ENCODE measurements at regions not wholly inside any gene's neighbourhood (a gene's known extent, or its start where the extent isn't known, plus 50 kb on each side); places are given as distances from the start of the nearest gene placed in this dataset.

DNA sequence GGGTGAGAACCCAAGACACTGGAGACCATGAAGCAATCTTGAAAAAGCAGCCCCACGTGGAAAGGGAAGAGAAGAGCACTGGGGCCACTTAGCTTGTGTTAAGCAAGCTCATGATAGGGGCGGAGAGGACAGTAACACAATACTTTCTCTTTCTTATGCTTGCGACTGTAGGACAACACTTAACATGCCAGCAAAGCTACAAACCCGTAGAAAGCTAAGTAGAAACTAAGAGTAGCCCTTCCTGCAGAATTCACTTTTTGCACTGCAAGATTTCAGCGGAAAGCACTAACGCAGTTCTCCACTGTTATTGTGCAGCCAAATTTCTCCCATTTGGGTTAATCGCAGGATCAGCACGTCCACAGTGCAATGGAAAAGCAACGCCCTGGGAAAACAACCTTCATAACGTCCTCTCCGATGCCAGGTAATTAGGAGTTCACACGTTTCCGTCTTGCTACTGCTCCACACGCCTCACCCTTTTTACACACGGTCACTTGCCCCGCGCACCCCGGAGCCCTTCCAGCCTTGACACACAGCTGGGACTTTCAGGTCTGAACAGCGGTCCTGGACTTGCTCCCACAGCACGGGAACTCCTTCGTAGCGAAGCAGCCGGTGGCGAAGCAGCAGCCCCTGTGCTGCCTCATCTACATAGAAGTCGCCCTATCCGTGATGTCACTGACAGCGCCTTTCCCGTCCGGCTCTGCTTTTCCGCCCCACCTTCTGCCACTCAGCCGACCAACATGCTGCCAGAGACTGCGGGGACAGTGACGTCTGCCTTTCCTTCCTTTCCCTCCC, 148.6 kb downstream of the PPIAL4G start (continued):
- TF ChIP-seq LRRFIP1 (CRISPR knock-in tag; conservative IDR thresholded peaks at IDR 0.05) (no peak), PTBP1 (IDR thresholded peaks at IDR 0.05; ENCODE audit: low read depth, low read length, poor library complexity, severe bottlenecking) (no peak), HOXA3 (CRISPR knock-in tag; IDR thresholded peaks at IDR 0.05) (peak; percentile 67; the same call in 1 of the 2 replicates), RAD51 (IDR thresholded peaks at IDR 0.05; ENCODE audit: borderline replicate concordance) (no peak), CREM (IDR thresholded peaks at IDR 0.05) (peak; percentile 61; the same call in 1 of the 2 replicates), CREM (CRISPR knock-in tag; IDR thresholded peaks at IDR 0.05) (no peak), HOXA7 (CRISPR knock-in tag; IDR thresholded peaks at IDR 0.05) (no peak), ZNF572 (CRISPR knock-in tag; IDR thresholded peaks at IDR 0.05) (no peak), ZNF569 (CRISPR knock-in tag; IDR thresholded peaks at IDR 0.05; ENCODE audit: borderline replicate concordance) (no peak), GATAD1 (CRISPR knock-in tag; IDR thresholded peaks at IDR 0.05) (peak; percentile 20; the same call in 1 of the 2 replicates), FOXK1 (CRISPR knock-in tag; IDR thresholded peaks at IDR 0.05; ENCODE audit: borderline replicate concordance, low read depth) (no peak), CHD2 (IDR thresholded peaks at IDR 0.05; ENCODE audit: low read depth, low read length) (no peak), SOX6 (IDR thresholded peaks at IDR 0.05) (no peak), SOX6 (CRISPR knock-in tag; IDR thresholded peaks at IDR 0.05) (no peak), ZBTB42 (CRISPR knock-in tag; IDR thresholded peaks at IDR 0.05) (no peak), TEAD2 (CRISPR knock-in tag; IDR thresholded peaks at IDR 0.05) (no peak), SCMH1 (CRISPR knock-in tag; IDR thresholded peaks at IDR 0.05; ENCODE audit: borderline replicate concordance) (no peak), ZNF121 (CRISPR knock-in tag; IDR thresholded peaks at IDR 0.05) (no peak), ZNF225 (CRISPR knock-in tag; IDR thresholded peaks at IDR 0.05) (no peak), ZNF761 (CRISPR knock-in tag; conservative IDR thresholded peaks at IDR 0.05) (no peak), POLR2AphosphoS2 (IDR thresholded peaks at IDR 0.05; ENCODE audit: low read depth, low read length) (no peak)
- TF ChIP-seq, protein P1, sequence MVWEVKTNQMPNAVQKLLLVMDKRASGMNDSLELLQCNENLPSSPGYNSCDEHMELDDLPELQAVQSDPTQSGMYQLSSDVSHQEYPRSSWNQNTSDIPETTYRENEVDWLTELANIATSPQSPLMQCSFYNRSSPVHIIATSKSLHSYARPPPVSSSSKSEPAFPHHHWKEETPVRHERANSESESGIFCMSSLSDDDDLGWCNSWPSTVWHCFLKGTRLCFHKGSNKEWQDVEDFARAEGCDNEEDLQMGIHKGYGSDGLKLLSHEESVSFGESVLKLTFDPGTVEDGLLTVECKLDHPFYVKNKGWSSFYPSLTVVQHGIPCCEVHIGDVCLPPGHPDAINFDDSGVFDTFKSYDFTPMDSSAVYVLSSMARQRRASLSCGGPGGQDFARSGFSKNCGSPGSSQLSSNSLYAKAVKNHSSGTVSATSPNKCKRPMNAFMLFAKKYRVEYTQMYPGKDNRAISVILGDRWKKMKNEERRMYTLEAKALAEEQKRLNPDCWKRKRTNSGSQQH (CRISPR knock-in tag; IDR thresholded peaks at IDR 0.05; ENCODE audit: low read depth): no peak
- TF ChIP-seq, protein P2, sequence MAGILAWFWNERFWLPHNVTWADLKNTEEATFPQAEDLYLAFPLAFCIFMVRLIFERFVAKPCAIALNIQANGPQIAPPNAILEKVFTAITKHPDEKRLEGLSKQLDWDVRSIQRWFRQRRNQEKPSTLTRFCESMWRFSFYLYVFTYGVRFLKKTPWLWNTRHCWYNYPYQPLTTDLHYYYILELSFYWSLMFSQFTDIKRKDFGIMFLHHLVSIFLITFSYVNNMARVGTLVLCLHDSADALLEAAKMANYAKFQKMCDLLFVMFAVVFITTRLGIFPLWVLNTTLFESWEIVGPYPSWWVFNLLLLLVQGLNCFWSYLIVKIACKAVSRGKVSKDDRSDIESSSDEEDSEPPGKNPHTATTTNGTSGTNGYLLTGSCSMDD (CRISPR knock-in tag; IDR thresholded peaks at IDR 0.05): no peak
- TF ChIP-seq, protein P3, sequence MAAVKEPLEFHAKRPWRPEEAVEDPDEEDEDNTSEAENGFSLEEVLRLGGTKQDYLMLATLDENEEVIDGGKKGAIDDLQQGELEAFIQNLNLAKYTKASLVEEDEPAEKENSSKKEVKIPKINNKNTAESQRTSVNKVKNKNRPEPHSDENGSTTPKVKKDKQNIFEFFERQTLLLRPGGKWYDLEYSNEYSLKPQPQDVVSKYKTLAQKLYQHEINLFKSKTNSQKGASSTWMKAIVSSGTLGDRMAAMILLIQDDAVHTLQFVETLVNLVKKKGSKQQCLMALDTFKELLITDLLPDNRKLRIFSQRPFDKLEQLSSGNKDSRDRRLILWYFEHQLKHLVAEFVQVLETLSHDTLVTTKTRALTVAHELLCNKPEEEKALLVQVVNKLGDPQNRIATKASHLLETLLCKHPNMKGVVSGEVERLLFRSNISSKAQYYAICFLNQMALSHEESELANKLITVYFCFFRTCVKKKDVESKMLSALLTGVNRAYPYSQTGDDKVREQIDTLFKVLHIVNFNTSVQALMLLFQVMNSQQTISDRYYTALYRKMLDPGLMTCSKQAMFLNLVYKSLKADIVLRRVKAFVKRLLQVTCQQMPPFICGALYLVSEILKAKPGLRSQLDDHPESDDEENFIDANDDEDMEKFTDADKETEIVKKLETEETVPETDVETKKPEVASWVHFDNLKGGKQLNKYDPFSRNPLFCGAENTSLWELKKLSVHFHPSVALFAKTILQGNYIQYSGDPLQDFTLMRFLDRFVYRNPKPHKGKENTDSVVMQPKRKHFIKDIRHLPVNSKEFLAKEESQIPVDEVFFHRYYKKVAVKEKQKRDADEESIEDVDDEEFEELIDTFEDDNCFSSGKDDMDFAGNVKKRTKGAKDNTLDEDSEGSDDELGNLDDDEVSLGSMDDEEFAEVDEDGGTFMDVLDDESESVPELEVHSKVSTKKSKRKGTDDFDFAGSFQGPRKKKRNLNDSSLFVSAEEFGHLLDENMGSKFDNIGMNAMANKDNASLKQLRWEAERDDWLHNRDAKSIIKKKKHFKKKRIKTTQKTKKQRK (IDR thresholded peaks at IDR 0.05; ENCODE audit: low read length): no peak
